HEK293 (cell line): ENCODE measurements at regions not wholly inside any gene's neighbourhood (a gene's known extent, or its start where the extent isn't known, plus 50 kb on each side); places are given as distances from the start of the nearest gene placed in this dataset.
"Not testable (repeated sequence)": the region's sequence is repeated elsewhere in the genome, so short reads cannot be mapped to it uniquely, and the experiment has no call there.

Experiments
- CTCF ChIA-PET: fragments of 350-600 bp; formaldehyde crosslinking; extraction: SDS; loops from one replicate; lab custom pipeline; 2021; ENCODE audit warnings: antibody characterized with exemption; lab: Yijun Ruan, JAX
- POLR2A ChIA-PET: fragments of 300-600 bp; formaldehyde crosslinking; extraction: SDS; loops from one replicate; lab custom pipeline; 2020; ENCODE audit warnings: antibody characterized with exemption, inconsistent platforms; lab: Yijun Ruan, JAX
- H3K27ac ChIP-seq: fragments of 200-500 bp; sonication (Bioruptor generic); 2 replicates; pipeline ENCODE4 v1.5.1; 2014; ENCODE audit warnings: low read depth, low read length, control low read depth, inconsistent platforms; ENCODE audit errors: extremely low read depth
- H3K36me3 ChIP-seq, 2 experiments: fragments of 200-500 bp in 1 of 2; sonication (Bioruptor generic) in 1 of 2; 1 replicate in 1 of 2; 2 replicates in 1 of 2; pipeline ENCODE4 v1.5.1; 2014 to 2017; ENCODE audit warnings: inconsistent platforms in 2 of 2, low read length in 2 of 2; ENCODE audit not compliant: control insufficient read depth in 2 of 2, insufficient read depth in 1 of 2
- H3K4me1 ChIP-seq: fragments of 200-500 bp; sonication (Bioruptor generic); 2 replicates; pipeline ENCODE4 v1.5.1; 2014; ENCODE audit warnings: mild to moderate bottlenecking, low read length, inconsistent platforms; ENCODE audit not compliant: control insufficient read depth, insufficient read depth
- H3K4me3 ChIP-seq: 2 replicates; pipeline ENCODE4 v1.5.1; 2011; ENCODE audit warnings: low read depth, mild to moderate bottlenecking, control low read depth, low read length, moderate library complexity
- H3K9me3 ChIP-seq: fragments of 200-500 bp; sonication (Bioruptor generic); 2 replicates; pipeline ENCODE4 v1.5.1; 2014; ENCODE audit warnings: low read depth, low read length, inconsistent platforms; ENCODE audit not compliant: control insufficient read depth, insufficient read depth
- EGR2 ChIP-seq: fragments of 450-650 bp; formaldehyde crosslinking; IDR thresholded peaks from 2 replicates; pipeline ENCODE4 v1.5.1; 2016; ENCODE audit warnings: low read depth, missing biosample characterization, missing genetic modification characterization
- HOXD13 ChIP-seq: sonication (generic); formaldehyde crosslinking; IDR thresholded peaks from 2 replicates; pipeline ENCODE4 v1.8.0; 2022; ENCODE audit warnings: missing genetic modification reagents, borderline replicate concordance
- PRDM6 ChIP-seq: fragments of 450-650 bp; formaldehyde crosslinking; IDR thresholded peaks from 2 replicates; pipeline ENCODE4 v1.5.1; 2017; ENCODE audit warnings: missing biosample characterization, missing genetic modification characterization
- YY1 ChIP-seq: fragments of 450-650 bp; formaldehyde crosslinking; IDR thresholded peaks from 2 replicates; pipeline ENCODE4 v1.5.1; 2018; ENCODE audit warnings: missing biosample characterization, missing genetic modification characterization
- ZBTB49 ChIP-seq: fragments of 450-650 bp; formaldehyde crosslinking; IDR thresholded peaks from 2 replicates; pipeline ENCODE4 v1.5.1; 2016; ENCODE audit warnings: missing biosample characterization, missing genetic modification characterization, low read depth
- ZNF132 ChIP-seq: fragments of 450-650 bp; formaldehyde crosslinking; IDR thresholded peaks from 2 replicates; pipeline ENCODE4 v1.5.1; 2017; ENCODE audit warnings: missing biosample characterization, missing genetic modification characterization, borderline replicate concordance
- ZNF2 ChIP-seq: fragments of 450-650 bp; formaldehyde crosslinking; IDR thresholded peaks from 2 replicates; pipeline ENCODE4 v1.5.1; 2016; ENCODE audit warnings: missing biosample characterization, missing genetic modification characterization
- ZNF335 ChIP-seq: fragments of 450-650 bp; formaldehyde crosslinking; conservative IDR thresholded peaks from 2 replicates; pipeline ENCODE4 v1.5.1; 2016; ENCODE audit warnings: missing biosample characterization, missing genetic modification characterization
- ZNF341 ChIP-seq: fragments of 450-650 bp; formaldehyde crosslinking; IDR thresholded peaks from 2 replicates; pipeline ENCODE4; 2016; ENCODE audit warnings: low read depth, missing biosample characterization, missing genetic modification characterization
- ZNF514 ChIP-seq: fragments of 450-650 bp; formaldehyde crosslinking; IDR thresholded peaks from 2 replicates; pipeline ENCODE4 v1.5.1; 2016; ENCODE audit warnings: missing biosample characterization, missing genetic modification characterization
- ZNF544 ChIP-seq: fragments of 450-650 bp; formaldehyde crosslinking; IDR thresholded peaks from 2 replicates; pipeline ENCODE4 v1.5.0; 2017; ENCODE audit warnings: missing biosample characterization, missing genetic modification characterization
- ZNF571 ChIP-seq: fragments of 450-650 bp; formaldehyde crosslinking; IDR thresholded peaks from 2 replicates; pipeline ENCODE4 v1.5.0; 2017; ENCODE audit warnings: missing biosample characterization, missing genetic modification characterization
- ZNF596 ChIP-seq: fragments of 450-650 bp; IDR thresholded peaks from 2 replicates; pipeline ENCODE4 v1.5.0; 2018; ENCODE audit warnings: missing biosample characterization, mild to moderate bottlenecking, missing genetic modification characterization, moderate library complexity
- ZNF610 ChIP-seq: fragments of 450-650 bp; formaldehyde crosslinking; IDR thresholded peaks from 2 replicates; pipeline ENCODE4 v1.5.1; 2016; ENCODE audit warnings: missing biosample characterization, missing genetic modification characterization, borderline replicate concordance
- ZNF654 ChIP-seq: fragments of 450-650 bp; formaldehyde crosslinking; IDR thresholded peaks from 2 replicates; pipeline ENCODE4 v1.5.1; 2016; ENCODE audit warnings: low read depth, missing biosample characterization, missing genetic modification characterization
- ZNF664 ChIP-seq: fragments of 450-650 bp; formaldehyde crosslinking; IDR thresholded peaks from 2 replicates; pipeline ENCODE4 v1.5.1; 2016; ENCODE audit warnings: missing biosample characterization, missing genetic modification characterization
- ZNF677 ChIP-seq: fragments of 450-650 bp; IDR thresholded peaks from 2 replicates; pipeline ENCODE4 v1.5.0; 2018; ENCODE audit warnings: missing biosample characterization, mild to moderate bottlenecking, missing genetic modification characterization, moderate library complexity
- ZNF768 ChIP-seq: fragments of 450-650 bp; formaldehyde crosslinking; IDR thresholded peaks from 2 replicates; pipeline ENCODE4 v1.5.1; 2018; ENCODE audit warnings: missing biosample characterization, mild to moderate bottlenecking, missing genetic modification characterization

GRCh38 chr7:12496901-12497674 is 73.4 kb upstream of the SCIN start:
- CTCF ChIA-PET, result interaction anchor here (0.6 to 6.9 kb wide), 9 partner anchors 12 to 887 kb away, joined by 3 to 77 read pairs (median 3); no protein-coding TSS in a partner anchor
- H3K36me3 ChIP-seq, H3K4me3 ChIP-seq, H3K9me3 ChIP-seq, POLR2A ChIA-PET, H3K4me1 ChIP-seq, H3K27ac ChIP-seq: not testable (repeated sequence)
- TF ChIP-seq ZNF341 (tag by site-specific recombination), result peak; percentile 87
- TF ChIP-seq ZNF654 (tag by site-specific recombination), result peak; percentile 58
- peak; percentile 57 for TF ChIP-seq ZNF335 (tag by site-specific recombination)
- TF ChIP-seq YY1 (tag by site-specific recombination), result peak; percentile 64

- no peak overlapping the region for H3K4me3 ChIP-seq
- CTCF ChIA-PET, result interaction anchor here (0.9 to 1.2 kb wide), 3 partner anchors 13 to 120 kb away, joined by 3 to 5 read pairs (median 5); no protein-coding TSS in a partner anchor
Measured at GRCh38 chr7:12504149-12504548, 66.4 kb upstream of the SCIN start.

GRCh38 chr7:12508005-12508404 is 62.5 kb upstream of the SCIN start:
- Histone ChIP-seq H3K36me3 (no peaks in the 10 kb centered on the region), H3K4me1 (no peaks in the 10 kb centered on the region), H3K9me3 (no peaks in the 10 kb centered on the region), H3K27ac (no peak overlapping the region), H3K4me3 (no peak overlapping the region)
- TF ChIP-seq ZNF664, result no peak
- peak; percentile 54; the same call in 1 of the 2 replicates for TF ChIP-seq PRDM6 (tag by site-specific recombination)
- no peak for TF ChIP-seq EGR2 (tag by site-specific recombination)
- ChIA-PET CTCF (interaction anchor here (1.5 kb wide), 1 partner anchor 11 kb away, joined by 4 read pairs; no protein-coding TSS in a partner anchor), POLR2A (no interaction called here)

More at GRCh38 chr7:12504149-12504548, 66.4 kb upstream of the SCIN start:
- Histone ChIP-seq H3K4me1 (no peaks in the 10 kb centered on the region), H3K36me3 (no peaks in the 10 kb centered on the region), H3K9me3 (no peaks in the 10 kb centered on the region), H3K27ac (no peak overlapping the region)
- POLR2A ChIA-PET, result no interaction called here
- TF ChIP-seq ZNF677, result no peak
- no peak for TF ChIP-seq ZNF544 (tag by site-specific recombination)
- TF ChIP-seq HOXD13 (CRISPR knock-in tag), result no peak
- no peak for TF ChIP-seq ZNF132 (tag by site-specific recombination)
- no peak for TF ChIP-seq ZNF2 (tag by site-specific recombination)
- no peak for TF ChIP-seq ZNF596 (tag by site-specific recombination)
- no peak for TF ChIP-seq ZNF514 (tag by site-specific recombination)
- TF ChIP-seq ZNF571 (tag by site-specific recombination), result no peak
- TF ChIP-seq ZNF768 (tag by site-specific recombination), result no peak

GRCh38 chr7:12508554-12508953 is 62.0 kb upstream of the SCIN start:
- ChIA-PET CTCF (interaction anchor here (0.6 to 1.6 kb wide), 2 partner anchors 10 to 11 kb away, joined by 3 to 4 read pairs; no protein-coding TSS in a partner anchor), POLR2A (no interaction called here)
- H3K9me3 ChIP-seq, result no peaks in the 10 kb centered on the region
- H3K4me1 ChIP-seq, result no peaks in the 10 kb centered on the region
- TF ChIP-seq ZBTB49 (no peak), ZNF610 (tag by site-specific recombination) (peak; percentile 96)
- TF ChIP-seq, all 188 proteins: peak for 1
- Histone ChIP-seq H3K27ac (no peak overlapping the region), H3K4me3 (no peak overlapping the region), H3K36me3 (no peaks in the 10 kb centered on the region)
